Activated CD4-positive, alpha-beta T cell treated with anti-CD3 and anti-CD28 coated beads, Interleukin-2, amount 50 U/mL, for 16 hours (primary cell): ENCODE measurements at regions not wholly inside any gene's neighbourhood (a gene's known extent, or its start where the extent isn't known, plus 50 kb on each side); places are given as distances from the start of the nearest gene placed in this dataset.
"Not testable (repeated sequence)": the region's sequence is repeated elsewhere in the genome, so short reads cannot be mapped to it uniquely, and the experiment has no call there.

Experiments used
- DNase-seq: peaks from one replicate; pipeline ENCODE4 v3.0.0-alpha.2; 2020

- no peak for DNase-seq
These were observed 588.3 kb upstream of the USP24 start for GRCh38 chr1:55803429-55803828.

- DNase-seq: no peak
These were observed 586.3 kb upstream of the USP24 start for GRCh38 chr1:55801481-55801880.

- DNase-seq: no peak
These were observed 585.3 kb upstream of the USP24 start for GRCh38 chr1:55800503-55800902.

- DNase-seq: no peak
These were observed 578.7 kb upstream of the USP24 start for GRCh38 chr1:55793856-55794255.

GRCh38 chr1:55792870-55793269, 577.7 kb upstream of the USP24 start:
- no peak for DNase-seq

GRCh38 chr1:55789466-55789865, 574.3 kb upstream of the USP24 start:
- DNase-seq: no peak

GRCh38 chr1:55786396-55786795, 571.2 kb upstream of the USP24 start:
- DNase-seq: no peak

- DNase-seq: not testable (repeated sequence)
These were observed 569.8 kb upstream of the USP24 start for GRCh38 chr1:55784941-55785450.

- no peak for DNase-seq
These were observed 566.8 kb upstream of the USP24 start for GRCh38 chr1:55781944-55782482.

GRCh38 chr1:55781003-55781402, 565.8 kb upstream of the USP24 start:
- no peak for DNase-seq

- DNase-seq: no peak
These were observed 562.4 kb upstream of the USP24 start for GRCh38 chr1:55777545-55777944.

- no peak for DNase-seq
These were observed 559.8 kb upstream of the USP24 start for GRCh38 chr1:55775007-55775406.

GRCh38 chr1:55774446-55774845, 559.3 kb upstream of the USP24 start:
- DNase-seq: no peak

GRCh38 chr1:55773211-55773940, 558.2 kb upstream of the USP24 start:
- DNase-seq: no peak

- no peak for DNase-seq
These were observed 553.3 kb upstream of the USP24 start for GRCh38 chr1:55768327-55768952.

- DNase-seq: no peak
These were observed 552.0 kb upstream of the USP24 start for GRCh38 chr1:55767171-55767570.

GRCh38 chr1:55765505-55765904, 550.3 kb upstream of the USP24 start:
- not testable (repeated sequence) for DNase-seq

GRCh38 chr1:55751776-55752175, 536.6 kb upstream of the USP24 start:
- no peak for DNase-seq

- DNase-seq: no peak
These were observed 535.4 kb upstream of the USP24 start for GRCh38 chr1:55750628-55750995.

GRCh38 chr1:55749975-55750627, 534.9 kb upstream of the USP24 start:
- no peak for DNase-seq

- no peak for DNase-seq
These were observed 532.3 kb upstream of the USP24 start for GRCh38 chr1:55747408-55747841.

GRCh38 chr1:55746710-55747109, 531.5 kb upstream of the USP24 start:
- no peak for DNase-seq

- no peak for DNase-seq
These were observed 526.4 kb upstream of the USP24 start for GRCh38 chr1:55741516-55741915.

- no peak for DNase-seq
These were observed 519.9 kb upstream of the USP24 start for GRCh38 chr1:55735106-55735505.
